Stimulated activated naive CD8-positive, alpha-beta T cell treated with anti-CD3 and anti-CD28 coated beads, Interleukin-15, Interleukin-2, amounts not matched to agents 100 ng/mL and 50 ng/mL, for 24 hours (primary cell): ENCODE measurements at regions not wholly inside any gene's neighbourhood (a gene's known extent, or its start where the extent isn't known, plus 50 kb on each side); places are given as distances from the start of the nearest gene placed in this dataset.

Source experiments
- H3K27ac Mint-ChIP-seq: one replicate; pipeline ENCODE4 v1.8.0; 2021; ENCODE audit warnings: mild to moderate bottlenecking, mixed read lengths
- H3K27me3 Mint-ChIP-seq: one replicate; pipeline ENCODE4 v1.8.0; 2021; ENCODE audit warnings: mixed read lengths
- H3K36me3 Mint-ChIP-seq: one replicate; pipeline ENCODE4 v1.8.0; 2021; ENCODE audit warnings: low read depth, mixed read lengths
- H3K4me1 Mint-ChIP-seq: one replicate; pipeline ENCODE4 v1.8.0; 2021; ENCODE audit warnings: low read depth, mixed read lengths
- H3K4me3 Mint-ChIP-seq: one replicate; pipeline ENCODE4 v1.8.0; 2021; ENCODE audit warnings: mild to moderate bottlenecking, mixed read lengths
- H3K9me3 Mint-ChIP-seq: one replicate; pipeline ENCODE4 v1.8.0; 2021; ENCODE audit warnings: mixed read lengths

- H3K4me1 Mint-ChIP-seq = no peaks in the 10 kb centered on the region
- H3K4me3 Mint-ChIP-seq = no peak overlapping the region
- H3K36me3 Mint-ChIP-seq = no peaks in the 10 kb centered on the region
- H3K9me3 Mint-ChIP-seq = no peaks in the 10 kb centered on the region
- H3K27ac Mint-ChIP-seq = no peak overlapping the region
- H3K27me3 Mint-ChIP-seq = no peaks in the 10 kb centered on the region
These were observed 102.4 kb downstream of the EFNB2 start for GRCh38 chr13:106433066-106433465.

GRCh38 chr13:106432636-106433035 lies 102.8 kb downstream of the EFNB2 start:
- Mint-ChIP-seq H3K36me3 (no peaks in the 10 kb centered on the region), H3K27me3 (no peaks in the 10 kb centered on the region), H3K9me3 (no peaks in the 10 kb centered on the region), H3K4me3 (no peak overlapping the region), H3K27ac (no peak overlapping the region), H3K4me1 (no peaks in the 10 kb centered on the region)

- Mint-ChIP-seq H3K36me3 (no peaks in the 10 kb centered on the region), H3K27me3 (peaks cover 11% of the 10 kb centered on the region), H3K27ac (no peak overlapping the region), H3K4me1 (no peaks in the 10 kb centered on the region), H3K4me3 (no peak overlapping the region), H3K9me3 (no peaks in the 10 kb centered on the region)
These were observed 108.6 kb downstream of the EFNB2 start for GRCh38 chr13:106426909-106427308.

- Mint-ChIP-seq H3K9me3 (no peaks in the 10 kb centered on the region), H3K4me3 (no peak overlapping the region), H3K36me3 (no peaks in the 10 kb centered on the region), H3K4me1 (no peaks in the 10 kb centered on the region), H3K27me3 (peaks cover 11% of the 10 kb centered on the region), H3K27ac (no peak overlapping the region)
These were observed 109.8 kb downstream of the EFNB2 start for GRCh38 chr13:106425661-106426060.

- Mint-ChIP-seq H3K4me1 (no peaks in the 10 kb centered on the region), H3K27ac (no peak overlapping the region), H3K9me3 (no peaks in the 10 kb centered on the region), H3K36me3 (no peaks in the 10 kb centered on the region), H3K4me3 (no peak overlapping the region), H3K27me3 (peaks cover 16% of the 10 kb centered on the region)
These were observed 110.7 kb downstream of the EFNB2 start for GRCh38 chr13:106424805-106425204.

- Mint-ChIP-seq H3K27me3 (peaks cover 21% of the 10 kb centered on the region), H3K9me3 (no peaks in the 10 kb centered on the region), H3K36me3 (no peaks in the 10 kb centered on the region), H3K27ac (no peak overlapping the region), H3K4me1 (no peaks in the 10 kb centered on the region), H3K4me3 (no peak overlapping the region)
These were observed 111.9 kb downstream of the EFNB2 start for GRCh38 chr13:106423530-106423929.

GRCh38 chr13:106418556-106418955 lies 116.9 kb downstream of the EFNB2 start:
- H3K4me1 Mint-ChIP-seq = no peaks in the 10 kb centered on the region
- no peak overlapping the region for H3K4me3 Mint-ChIP-seq
- H3K9me3 Mint-ChIP-seq = no peaks in the 10 kb centered on the region
- no peaks in the 10 kb centered on the region for H3K36me3 Mint-ChIP-seq
- H3K27ac Mint-ChIP-seq = no peak overlapping the region
- H3K27me3 Mint-ChIP-seq = peaks cover 37% of the 10 kb centered on the region

GRCh38 chr13:106417467-106418110 lies 117.9 kb downstream of the EFNB2 start:
- H3K4me3 Mint-ChIP-seq = peak overlapping the region; percentile 28
- no peaks in the 10 kb centered on the region for H3K36me3 Mint-ChIP-seq
- peaks cover 36% of the 10 kb centered on the region for H3K27me3 Mint-ChIP-seq
- H3K4me1 Mint-ChIP-seq = no peaks in the 10 kb centered on the region
- no peak overlapping the region for H3K27ac Mint-ChIP-seq
- H3K9me3 Mint-ChIP-seq = no peaks in the 10 kb centered on the region

GRCh38 chr13:106416645-106417044 lies 118.8 kb downstream of the EFNB2 start:
- no peaks in the 10 kb centered on the region for H3K9me3 Mint-ChIP-seq
- H3K27ac Mint-ChIP-seq = no peak overlapping the region
- H3K36me3 Mint-ChIP-seq = no peaks in the 10 kb centered on the region
- no peaks in the 10 kb centered on the region for H3K4me1 Mint-ChIP-seq
- H3K4me3 Mint-ChIP-seq = no peak overlapping the region
- peaks cover 32% of the 10 kb centered on the region for H3K27me3 Mint-ChIP-seq

- Mint-ChIP-seq H3K27me3 (peaks cover 32% of the 10 kb centered on the region), H3K4me3 (no peak overlapping the region), H3K27ac (no peak overlapping the region), H3K9me3 (no peaks in the 10 kb centered on the region), H3K4me1 (no peaks in the 10 kb centered on the region), H3K36me3 (no peaks in the 10 kb centered on the region)
These were observed 119.5 kb downstream of the EFNB2 start for GRCh38 chr13:106415971-106416370.

GRCh38 chr13:106415442-106415841 lies 120.0 kb downstream of the EFNB2 start:
- Mint-ChIP-seq H3K27ac (no peak overlapping the region), H3K4me3 (no peak overlapping the region), H3K27me3 (peaks cover 32% of the 10 kb centered on the region), H3K36me3 (no peaks in the 10 kb centered on the region), H3K9me3 (no peaks in the 10 kb centered on the region), H3K4me1 (no peaks in the 10 kb centered on the region)

GRCh38 chr13:106407338-106407737 lies 128.1 kb downstream of the EFNB2 start:
- H3K36me3 Mint-ChIP-seq = no peaks in the 10 kb centered on the region
- H3K27ac Mint-ChIP-seq = no peak overlapping the region
- peaks cover 15% of the 10 kb centered on the region for H3K27me3 Mint-ChIP-seq
- no peaks in the 10 kb centered on the region for H3K4me1 Mint-ChIP-seq
- H3K4me3 Mint-ChIP-seq = no peak overlapping the region
- H3K9me3 Mint-ChIP-seq = no peaks in the 10 kb centered on the region

GRCh38 chr13:106405731-106406130 lies 129.7 kb downstream of the EFNB2 start:
- Mint-ChIP-seq H3K4me1 (no peaks in the 10 kb centered on the region), H3K27ac (no peak overlapping the region), H3K36me3 (no peaks in the 10 kb centered on the region), H3K27me3 (peaks cover 21% of the 10 kb centered on the region), H3K4me3 (no peak overlapping the region), H3K9me3 (no peaks in the 10 kb centered on the region)

- no peaks in the 10 kb centered on the region for H3K36me3 Mint-ChIP-seq
- H3K27me3 Mint-ChIP-seq = peaks cover 9% of the 10 kb centered on the region
- H3K4me3 Mint-ChIP-seq = no peak overlapping the region
- no peak overlapping the region for H3K27ac Mint-ChIP-seq
- no peaks in the 10 kb centered on the region for H3K9me3 Mint-ChIP-seq
- H3K4me1 Mint-ChIP-seq = no peaks in the 10 kb centered on the region
These were observed 132.2 kb downstream of the EFNB2 start for GRCh38 chr13:106403280-106403679.

GRCh38 chr13:106402866-106403265 lies 132.6 kb downstream of the EFNB2 start:
- no peaks in the 10 kb centered on the region for H3K9me3 Mint-ChIP-seq
- peaks cover 8% of the 10 kb centered on the region for H3K27me3 Mint-ChIP-seq
- no peaks in the 10 kb centered on the region for H3K36me3 Mint-ChIP-seq
- no peak overlapping the region for H3K27ac Mint-ChIP-seq
- H3K4me3 Mint-ChIP-seq = no peak overlapping the region
- H3K4me1 Mint-ChIP-seq = no peaks in the 10 kb centered on the region

- H3K4me3 Mint-ChIP-seq = no peak overlapping the region
These were observed 134.4 kb downstream of the EFNB2 start for GRCh38 chr13:106401081-106401480.

More at GRCh38 chr13:106401081-106401480, 134.4 kb downstream of the EFNB2 start:
- Mint-ChIP-seq H3K9me3 (no peaks in the 10 kb centered on the region), H3K36me3 (no peaks in the 10 kb centered on the region), H3K27ac (no peak overlapping the region), H3K27me3 (peaks cover 12% of the 10 kb centered on the region), H3K4me1 (no peaks in the 10 kb centered on the region)
